ENCODE measurements at regions not wholly inside any gene's neighbourhood (a gene's known extent, or its start where the extent isn't known, plus 50 kb on each side); places are given as distances from the start of the nearest gene placed in this dataset.
"Not testable (repeated sequence)": the region's sequence is repeated elsewhere in the genome, so short reads cannot be mapped to it uniquely, and the experiment has no call there.

DNA sequence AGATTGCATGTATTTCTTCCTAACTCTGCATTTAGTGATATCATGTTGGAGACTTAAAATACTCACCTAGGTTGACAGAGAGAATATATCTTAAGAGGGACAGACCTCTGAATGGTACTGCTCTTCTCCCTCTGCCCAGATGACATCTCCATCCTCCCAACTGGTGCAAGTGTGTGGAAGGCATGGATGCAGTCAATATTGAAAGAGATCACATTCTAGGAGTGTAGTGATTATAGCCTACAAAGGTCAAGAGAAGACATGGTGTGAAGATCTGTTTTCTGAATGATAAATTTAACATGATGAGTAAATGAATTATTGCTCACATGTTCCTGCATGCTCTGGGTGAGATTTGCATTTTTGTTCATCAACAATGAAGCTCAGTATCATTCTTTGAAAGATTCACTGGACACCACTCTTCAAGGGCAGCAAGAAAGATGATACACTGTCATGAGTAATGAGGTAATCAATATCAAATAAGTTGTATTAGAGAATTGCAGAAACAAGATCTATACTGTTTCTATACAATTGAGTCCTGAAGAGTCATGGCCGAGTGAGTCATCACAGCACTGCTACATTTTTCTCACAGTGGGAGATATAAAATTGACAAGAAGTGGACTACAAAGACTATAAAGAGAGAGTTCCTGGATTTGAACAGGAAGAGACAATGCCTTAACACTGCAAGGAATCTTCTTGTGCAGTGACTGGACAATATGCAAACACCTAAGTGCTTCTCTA, 183.3 kb upstream of the KRR1 start:
- no peak overlapping the region for H2BK5ac ChIP-seq (ENCODE audit: low read length)
- no peak overlapping the region for H3K4me3 ChIP-seq (ENCODE audit: low read length in 2 of 2)
- no peaks in the 10 kb centered on the region for H3K79me1 ChIP-seq (ENCODE audit: low read depth, low read length)
- H3K36me3 ChIP-seq (replicated peaks in 1 of 2; ENCODE audit: control insufficient read depth in 2 of 2, insufficient read depth in 2 of 2, low read length in 2 of 2): no peaks in the 10 kb centered on the region
- no peak overlapping the region for H2BK15ac ChIP-seq (ENCODE audit: low read length)
- DNase-seq (ENCODE audit: low spot score): no peak
- no peak overlapping the region for H2BK120ac ChIP-seq (ENCODE audit: low read depth, low read length)
- H3K14ac ChIP-seq (ENCODE audit: low read length): no peak overlapping the region
- H3K18ac ChIP-seq (ENCODE audit: low read length): no peak overlapping the region
- peaks cover 0 to 2% (median 0%) of the 10 kb centered on the region in 3 experiments for H3K27me3 ChIP-seq (ENCODE audit: control insufficient read depth in 3 of 3, insufficient read depth in 3 of 3, low read depth in 1 of 3, low read length in 3 of 3)
- no peak overlapping the region for H3K23ac ChIP-seq (ENCODE audit: low read depth, low read length, poor library complexity)
- no peak overlapping the region for H2AFZ ChIP-seq (ENCODE audit: low read length)
- H4K91ac ChIP-seq (ENCODE audit: low read depth, low read length, poor library complexity): no peak overlapping the region
- H3K9me3 ChIP-seq (replicated peaks in 1 of 2; ENCODE audit: control insufficient read depth in 2 of 2, insufficient read depth in 1 of 2, low read depth in 1 of 2, low read length in 2 of 2): peaks cover 0 to 3% of the 10 kb centered on the region in 2 donors
- H4K8ac ChIP-seq (ENCODE audit: low read depth, low read length): no peak overlapping the region
- H3K4me1 ChIP-seq (ENCODE audit: control insufficient read depth in 2 of 2, insufficient read depth in 1 of 2, low read depth in 1 of 2, low read length in 2 of 2): peaks cover 0 to 6% of the 10 kb centered on the region in 2 donors
- H3K27ac ChIP-seq (replicated peaks; ENCODE audit: low read length): no peak overlapping the region
- no peak overlapping the region for H3K4ac ChIP-seq (ENCODE audit: low read length)
- H3K4me2 ChIP-seq (ENCODE audit: insufficient read depth, low read length, poor library complexity, severe bottlenecking): no peak overlapping the region
- no peak overlapping the region for H2BK12ac ChIP-seq (ENCODE audit: low read length)
- no peak overlapping the region for H2AK5ac ChIP-seq (ENCODE audit: low read depth, low read length)
- H3K9ac ChIP-seq (ENCODE audit: low read depth, low read length, poor library complexity): no peak overlapping the region
- WGBS, 2 donors (ENCODE audit: extremely low coverage in 2 of 2, insufficient read length in 2 of 2, insufficient replicate concordance in 1 of 2): no CpG with 5 or more reads among the region's 1 CpG

DNA sequence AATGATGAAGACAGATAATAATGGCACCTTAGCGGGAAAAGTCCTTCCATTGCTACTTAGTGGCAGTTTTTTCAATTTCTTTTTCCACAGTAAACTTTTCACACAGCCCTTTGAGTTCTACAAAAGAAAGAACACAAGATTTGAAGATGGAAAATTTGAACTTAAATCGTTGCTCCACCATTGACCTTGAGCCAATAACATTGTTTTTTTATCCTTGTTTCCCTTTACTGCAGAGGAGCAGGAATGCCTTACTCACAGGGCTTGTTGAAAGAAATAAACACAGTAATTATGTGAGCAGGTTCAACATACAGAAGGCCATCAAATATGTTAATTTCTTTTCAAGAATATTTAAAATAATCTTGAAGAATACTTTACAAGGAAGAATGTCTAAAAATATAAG, 181.5 kb upstream of the KRR1 start:
- H3K4ac ChIP-seq (ENCODE audit: low read length): no peak overlapping the region
- no peak overlapping the region for H3K18ac ChIP-seq (ENCODE audit: low read length)
- H2BK5ac ChIP-seq (ENCODE audit: low read length): no peak overlapping the region
- H3K4me1 ChIP-seq (ENCODE audit: control insufficient read depth in 2 of 2, insufficient read depth in 1 of 2, low read depth in 1 of 2, low read length in 2 of 2): peaks cover 0 to 6% of the 10 kb centered on the region in 2 donors
- H3K4me2 ChIP-seq (ENCODE audit: insufficient read depth, low read length, poor library complexity, severe bottlenecking): no peak overlapping the region
- no peak overlapping the region for H2BK15ac ChIP-seq (ENCODE audit: low read length)
- H2BK120ac ChIP-seq (ENCODE audit: low read depth, low read length): no peak overlapping the region
- no peak overlapping the region for H3K9ac ChIP-seq (ENCODE audit: low read depth, low read length, poor library complexity)
- no peak overlapping the region for H2BK12ac ChIP-seq (ENCODE audit: low read length)
- no peak overlapping the region for H2AFZ ChIP-seq (ENCODE audit: low read length)
- no peak for DNase-seq (ENCODE audit: low spot score)
- WGBS, 2 donors (ENCODE audit: extremely low coverage in 2 of 2, insufficient read length in 2 of 2, insufficient replicate concordance in 1 of 2): no CpG with 5 or more reads among the region's 2 CpGs
- no peak overlapping the region for H2AK5ac ChIP-seq (ENCODE audit: low read depth, low read length)
- H3K27me3 ChIP-seq (ENCODE audit: control insufficient read depth in 3 of 3, insufficient read depth in 3 of 3, low read depth in 1 of 3, low read length in 3 of 3): peaks cover 0 to 2% (median 0%) of the 10 kb centered on the region in 3 experiments
- no peaks in the 10 kb centered on the region for H3K36me3 ChIP-seq (replicated peaks in 1 of 2; ENCODE audit: control insufficient read depth in 2 of 2, insufficient read depth in 2 of 2, low read length in 2 of 2)
- H3K4me3 ChIP-seq (ENCODE audit: low read length in 2 of 2): no peak overlapping the region
- no peak overlapping the region for H4K91ac ChIP-seq (ENCODE audit: low read depth, low read length, poor library complexity)
- H4K8ac ChIP-seq (ENCODE audit: low read depth, low read length): no peak overlapping the region
- no peaks in the 10 kb centered on the region for H3K79me1 ChIP-seq (ENCODE audit: low read depth, low read length)
- no peak overlapping the region for H3K27ac ChIP-seq (replicated peaks; ENCODE audit: low read length)
- H3K14ac ChIP-seq (ENCODE audit: low read length): no peak overlapping the region
- H3K23ac ChIP-seq (ENCODE audit: low read depth, low read length, poor library complexity): no peak overlapping the region
- peaks cover 0 to 3% of the 10 kb centered on the region in 2 donors for H3K9me3 ChIP-seq (replicated peaks in 1 of 2; ENCODE audit: control insufficient read depth in 2 of 2, insufficient read depth in 1 of 2, low read depth in 1 of 2, low read length in 2 of 2)

DNA sequence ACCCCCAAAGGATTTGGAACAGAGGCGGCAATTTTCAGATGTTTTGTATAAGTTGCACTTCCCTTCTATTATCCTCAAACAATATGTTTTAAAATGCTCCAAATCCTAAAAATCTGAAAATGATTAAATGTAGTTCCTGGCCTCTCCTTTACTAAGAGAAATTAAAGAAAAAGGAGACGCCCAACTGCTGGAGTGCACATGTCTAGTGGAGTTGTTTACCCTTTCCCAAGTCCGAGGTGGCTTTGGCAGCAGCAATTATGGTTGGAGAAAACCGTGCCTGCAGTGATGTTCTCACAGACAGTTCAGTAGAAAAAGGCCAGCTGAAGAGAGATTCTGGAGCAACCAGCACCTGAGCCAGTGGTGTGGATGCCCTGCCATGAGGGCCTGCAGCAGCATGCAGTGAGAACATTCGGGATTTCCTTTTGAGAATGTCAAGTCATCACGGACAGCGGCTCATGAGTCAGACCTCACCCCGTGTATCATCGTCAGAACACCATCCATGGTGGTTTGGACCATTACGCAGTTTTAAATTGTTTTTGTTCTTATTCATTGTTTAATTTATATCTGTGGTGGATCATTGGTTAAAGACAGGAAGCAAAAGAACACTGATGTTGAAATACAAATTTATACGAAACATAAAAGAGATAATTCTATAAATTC, 179.0 kb upstream of the KRR1 start:
- Histone ChIP-seq H3K4ac (ENCODE audit: low read length) (no peak overlapping the region), H3K27ac (replicated peaks; ENCODE audit: low read length) (no peak overlapping the region), H3K36me3 (replicated peaks in 1 of 2; ENCODE audit: control insufficient read depth in 2 of 2, insufficient read depth in 2 of 2, low read length in 2 of 2) (no peaks in the 10 kb centered on the region), H3K4me2 (ENCODE audit: insufficient read depth, low read length, poor library complexity, severe bottlenecking) (no peak overlapping the region), H3K4me3 (ENCODE audit: low read length in 2 of 2) (no peak overlapping the region), H2AFZ (ENCODE audit: low read length) (no peak overlapping the region), H2BK12ac (ENCODE audit: low read length) (no peak overlapping the region), H3K4me1 (ENCODE audit: control insufficient read depth in 2 of 2, insufficient read depth in 1 of 2, low read depth in 1 of 2, low read length in 2 of 2) (peaks cover 2% of the 10 kb centered on the region in 2 donors), H3K79me1 (ENCODE audit: low read depth, low read length) (no peaks in the 10 kb centered on the region), H3K9ac (ENCODE audit: low read depth, low read length, poor library complexity) (no peak overlapping the region), H3K27me3 (ENCODE audit: control insufficient read depth in 3 of 3, insufficient read depth in 3 of 3, low read depth in 1 of 3, low read length in 3 of 3) (peaks cover 0 to 2% (median 0%) of the 10 kb centered on the region in 3 experiments), H4K91ac (ENCODE audit: low read depth, low read length, poor library complexity) (no peak overlapping the region), H2BK5ac (ENCODE audit: low read length) (no peak overlapping the region), H3K23ac (ENCODE audit: low read depth, low read length, poor library complexity) (no peak overlapping the region), H3K9me3 (replicated peaks in 1 of 2; ENCODE audit: control insufficient read depth in 2 of 2, insufficient read depth in 1 of 2, low read depth in 1 of 2, low read length in 2 of 2) (peaks cover 0 to 3% of the 10 kb centered on the region in 2 donors), H2BK15ac (ENCODE audit: low read length) (no peak overlapping the region), H2BK120ac (ENCODE audit: low read depth, low read length) (no peak overlapping the region), H2AK5ac (ENCODE audit: low read depth, low read length) (no peak overlapping the region), H4K8ac (ENCODE audit: low read depth, low read length) (no peak overlapping the region), H3K14ac (ENCODE audit: low read length) (peak overlapping the region; percentile 25), H3K18ac (ENCODE audit: low read length) (no peak overlapping the region)
- DNase-seq (ENCODE audit: low spot score): no peak
- no CpG with 5 or more reads among the region's 11 CpGs for WGBS, 2 donors (ENCODE audit: extremely low coverage in 2 of 2, insufficient read length in 2 of 2, insufficient replicate concordance in 1 of 2)

DNA sequence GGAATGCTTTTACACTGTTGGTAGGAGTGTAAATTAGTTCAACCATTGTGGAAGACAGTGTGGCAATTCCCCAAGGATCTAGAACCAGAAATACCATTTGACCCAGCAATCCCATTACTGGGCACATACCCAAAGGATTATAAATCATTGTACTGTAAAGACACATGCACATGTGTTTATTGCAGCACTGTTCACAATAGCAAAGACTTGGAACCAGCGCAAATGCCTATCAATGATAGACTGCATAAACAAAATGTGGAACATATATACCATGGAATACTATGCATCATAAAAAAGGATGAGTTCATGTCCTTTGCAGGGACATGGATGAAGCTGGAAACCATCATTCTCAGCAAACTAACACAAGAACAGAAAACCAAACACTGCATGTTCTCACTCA, 174.8 kb upstream of the KRR1 start:
- not testable (repeated sequence) for H3K36me3 ChIP-seq (replicated peaks in 1 of 2; ENCODE audit: control insufficient read depth in 2 of 2, insufficient read depth in 2 of 2, low read length in 2 of 2); H3K9me3 ChIP-seq (replicated peaks in 1 of 2; ENCODE audit: control insufficient read depth in 2 of 2, insufficient read depth in 1 of 2, low read depth in 1 of 2, low read length in 2 of 2); H3K4me2 ChIP-seq (ENCODE audit: insufficient read depth, low read length, poor library complexity, severe bottlenecking); H3K23ac ChIP-seq (ENCODE audit: low read depth, low read length, poor library complexity); H3K18ac ChIP-seq (ENCODE audit: low read length); H3K4me1 ChIP-seq (ENCODE audit: control insufficient read depth in 2 of 2, insufficient read depth in 1 of 2, low read depth in 1 of 2, low read length in 2 of 2); H3K79me1 ChIP-seq (ENCODE audit: low read depth, low read length); H2BK15ac ChIP-seq (ENCODE audit: low read length); H3K9ac ChIP-seq (ENCODE audit: low read depth, low read length, poor library complexity); H2BK12ac ChIP-seq (ENCODE audit: low read length); DNase-seq (ENCODE audit: low spot score); H3K27ac ChIP-seq (replicated peaks; ENCODE audit: low read length); H2BK5ac ChIP-seq (ENCODE audit: low read length); H3K4ac ChIP-seq (ENCODE audit: low read length); H2AK5ac ChIP-seq (ENCODE audit: low read depth, low read length); H4K8ac ChIP-seq (ENCODE audit: low read depth, low read length); H2AFZ ChIP-seq (ENCODE audit: low read length); H2BK120ac ChIP-seq (ENCODE audit: low read depth, low read length); H4K91ac ChIP-seq (ENCODE audit: low read depth, low read length, poor library complexity); H3K4me3 ChIP-seq (ENCODE audit: low read length in 2 of 2); H3K27me3 ChIP-seq (ENCODE audit: control insufficient read depth in 3 of 3, insufficient read depth in 3 of 3, low read depth in 1 of 3, low read length in 3 of 3); H3K14ac ChIP-seq (ENCODE audit: low read length)
- no CpG with 5 or more reads among the region's 1 CpG for WGBS, 2 donors (ENCODE audit: extremely low coverage in 2 of 2, insufficient read length in 2 of 2, insufficient replicate concordance in 1 of 2)

Data from neuronal stem cell (in vitro differentiated cells).